ENCODE measurements at regions not wholly inside any gene's neighbourhood (a gene's known extent, or its start where the extent isn't known, plus 50 kb on each side); places are given as distances from the start of the nearest gene placed in this dataset.

DNA sequence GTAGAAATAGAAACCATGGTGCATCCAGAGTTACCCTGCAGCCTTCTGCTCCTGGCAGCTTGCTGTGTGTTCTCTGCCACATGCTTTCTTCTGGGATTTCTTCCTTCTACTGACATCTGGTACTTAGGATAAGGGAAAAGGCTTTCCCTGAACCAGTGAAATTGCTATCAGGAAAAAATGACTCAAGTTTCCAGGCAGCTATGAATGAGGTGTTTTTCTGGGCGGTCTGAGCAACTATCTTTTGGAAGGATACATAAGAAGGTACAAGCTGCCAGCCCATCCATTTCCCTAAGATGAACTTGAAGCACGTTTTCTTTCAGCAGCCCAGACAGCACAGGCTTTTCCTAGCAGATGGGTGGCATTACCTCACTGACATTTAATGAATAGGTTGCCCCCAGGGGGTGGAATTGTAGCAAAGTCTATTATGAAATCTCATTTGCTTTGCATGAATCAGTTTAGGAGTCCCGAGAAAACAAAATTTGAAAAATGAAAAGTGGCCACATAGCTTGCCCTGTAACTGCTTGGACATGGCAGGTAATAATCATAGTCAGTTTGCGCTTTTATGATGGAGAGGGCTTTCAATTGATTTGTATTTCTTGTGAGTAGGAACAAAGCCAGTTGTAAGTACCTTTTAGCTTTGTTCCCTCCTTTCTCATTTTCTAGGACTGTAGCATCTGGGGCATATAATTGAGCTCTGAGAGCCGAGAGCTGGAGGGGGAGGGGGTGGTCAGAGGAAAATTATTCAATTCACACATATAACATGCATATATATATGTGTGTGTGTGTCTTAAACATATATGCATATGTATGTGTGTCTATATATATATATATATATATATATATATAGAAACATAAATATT is 108.5 kb downstream of the C9orf152 start:
- no peaks in the 10 kb centered on the region for H3K9me3 ChIP-seq (ENCODE audit: insufficient read depth, low read length, severe bottlenecking)
- H3K27ac ChIP-seq (ENCODE audit: low read length), result no peak overlapping the region
- no peak overlapping the region for H2AFZ ChIP-seq (ENCODE audit: low read depth, low read length)
- H3K4me3 ChIP-seq (ENCODE audit: low read depth in 1 of 2, low read length in 2 of 2), result no peak overlapping the region
- no peaks in the 10 kb centered on the region; the same call in 1 of the 2 replicates for H3K4me1 ChIP-seq (ENCODE audit: insufficient read depth, low read length)
- peaks cover 87% of the 10 kb centered on the region for H3K79me2 ChIP-seq (ENCODE audit: insufficient read depth, low read length)
- H3K9ac ChIP-seq (ENCODE audit: low read depth, low read length), result no peak overlapping the region
- H3K4me2 ChIP-seq (ENCODE audit: insufficient read depth, low read length), result no peak overlapping the region
- peaks cover 43% of the 10 kb centered on the region for H3K36me3 ChIP-seq (ENCODE audit: insufficient read depth, low read length)
- TF ChIP-seq EZH2 (IDR thresholded peaks at IDR 0.05; ENCODE audit: borderline replicate concordance, low read depth, low read length, severe bottlenecking), result no peak
- TF ChIP-seq CTCF (IDR thresholded peaks at IDR 0.05; ENCODE audit: borderline replicate concordance, extremely low read depth, low read length, poor library complexity, severe bottlenecking), result no peak
- peaks cover 72% of the 10 kb centered on the region for H4K20me1 ChIP-seq (ENCODE audit: insufficient read depth, low read length)
- DNase-seq (no peak), ATAC-seq (ENCODE audit: insufficient read depth, low read depth) (no peak)
- H3K27me3 ChIP-seq (ENCODE audit: insufficient read depth, low read length, poor library complexity), result no peaks in the 10 kb centered on the region

- no peaks in the 10 kb centered on the region; the same call in 1 of the 2 replicates for H3K4me1 ChIP-seq (ENCODE audit: insufficient read depth, low read length)
- ATAC-seq (ENCODE audit: insufficient read depth, low read depth) (no peak; the same call in 1 of the 3 replicates), DNase-seq (no peak)
- TF ChIP-seq CTCF (IDR thresholded peaks at IDR 0.05; ENCODE audit: borderline replicate concordance, extremely low read depth, low read length, poor library complexity, severe bottlenecking) (no peak), EZH2 (IDR thresholded peaks at IDR 0.05; ENCODE audit: borderline replicate concordance, low read depth, low read length, severe bottlenecking) (no peak)
- no peak overlapping the region for H3K4me3 ChIP-seq (ENCODE audit: low read depth in 1 of 2, low read length in 2 of 2)
- no peaks in the 10 kb centered on the region for H3K9me3 ChIP-seq (ENCODE audit: insufficient read depth, low read length, severe bottlenecking)
- H3K27me3 ChIP-seq (ENCODE audit: insufficient read depth, low read length, poor library complexity), result no peaks in the 10 kb centered on the region
- no peak overlapping the region for H3K9ac ChIP-seq (ENCODE audit: low read depth, low read length)
- no peak overlapping the region for H2AFZ ChIP-seq (ENCODE audit: low read depth, low read length)
- H3K36me3 ChIP-seq (ENCODE audit: insufficient read depth, low read length), result peaks cover 43% of the 10 kb centered on the region
- H3K4me2 ChIP-seq (ENCODE audit: insufficient read depth, low read length), result no peak overlapping the region
- peak overlapping the region; percentile 44; the same call in 1 of the 2 replicates for H3K27ac ChIP-seq (ENCODE audit: low read length)
- H4K20me1 ChIP-seq (ENCODE audit: insufficient read depth, low read length), result peaks cover 55% of the 10 kb centered on the region
- H3K79me2 ChIP-seq (ENCODE audit: insufficient read depth, low read length), result peaks cover 87% of the 10 kb centered on the region
Observed at GRCh38 chr9:110101531-110102161, 106.3 kb downstream of the C9orf152 start.

- Histone ChIP-seq H3K27me3 (ENCODE audit: insufficient read depth, low read length, poor library complexity) (no peaks in the 10 kb centered on the region), H3K36me3 (ENCODE audit: insufficient read depth, low read length) (peaks cover 43% of the 10 kb centered on the region), H3K27ac (ENCODE audit: low read length) (no peak overlapping the region; the same call in 1 of the 2 replicates), H3K79me2 (ENCODE audit: insufficient read depth, low read length) (peaks cover 99% of the 10 kb centered on the region), H3K9me3 (ENCODE audit: insufficient read depth, low read length, severe bottlenecking) (no peaks in the 10 kb centered on the region), H3K9ac (ENCODE audit: low read depth, low read length) (no peak overlapping the region), H2AFZ (ENCODE audit: low read depth, low read length) (no peak overlapping the region), H3K4me3 (ENCODE audit: low read depth in 1 of 2, low read length in 2 of 2) (no peak overlapping the region), H3K4me1 (ENCODE audit: insufficient read depth, low read length) (no peaks in the 10 kb centered on the region; the same call in 1 of the 2 replicates), H4K20me1 (ENCODE audit: insufficient read depth, low read length) (peaks cover 55% of the 10 kb centered on the region), H3K4me2 (ENCODE audit: insufficient read depth, low read length) (no peak overlapping the region)
- DNase-seq, result no peak
- ATAC-seq (ENCODE audit: insufficient read depth, low read depth), result no peak
- TF ChIP-seq EZH2 (IDR thresholded peaks at IDR 0.05; ENCODE audit: borderline replicate concordance, low read depth, low read length, severe bottlenecking) (no peak), CTCF (IDR thresholded peaks at IDR 0.05; ENCODE audit: borderline replicate concordance, extremely low read depth, low read length, poor library complexity, severe bottlenecking) (no peak)
Observed at GRCh38 chr9:110103257-110103656, 104.7 kb downstream of the C9orf152 start.

Data from DND-41 (cell line).